Psoas muscle (tissue), 7 donors: ENCODE measurements at regions not wholly inside any gene's neighbourhood (a gene's known extent, or its start where the extent isn't known, plus 50 kb on each side); places are given as distances from the start of the nearest gene placed in this dataset.

Experiments used
- ATAC-seq, 4 donors: fragments of 200-7000 bp; cut with Tn5 transposase; one replicate each; pipeline ENCODE4 v1.9.1; 2020; ENCODE audit warnings: moderate library complexity in 3 of 4, mild to moderate bottlenecking in 2 of 4
- DNase-seq, 2 donors: peaks; one replicate each; pipeline ENCODE4 v3.0.0-alpha.2; 2020
- H3K27ac ChIP-seq: fragments of 200-600 bp; one replicate; pipeline ENCODE4 v1.8.0; 2022
- H3K27me3 ChIP-seq, 3 donors: fragments of 200-600 bp in 1 of 3; one replicate each; pipeline versions ENCODE4 v1.6.1 to v1.8.0; 2013 to 2022; ENCODE audit warnings: low read length in 2 of 3, mild to moderate bottlenecking in 2 of 3, moderate library complexity in 1 of 3; ENCODE audit not compliant: insufficient read depth in 3 of 3
- H3K36me3 ChIP-seq, 2 donors: fragments of 200-600 bp in 1 of 2; one replicate each; pipeline versions ENCODE4 v1.6.1 to v1.8.0; 2013 to 2022; ENCODE audit warnings: low read depth in 1 of 2, mild to moderate bottlenecking in 1 of 2, moderate library complexity in 1 of 2; ENCODE audit not compliant: insufficient read depth in 1 of 2
- H3K4me1 ChIP-seq: fragments of 200-600 bp; one replicate; pipeline ENCODE4 v1.8.0; 2022
- H3K4me3 ChIP-seq: fragments of 200-600 bp; one replicate; pipeline ENCODE4 v1.8.0; 2022; ENCODE audit warnings: mild to moderate bottlenecking
- H3K9me3 ChIP-seq: fragments of 200-600 bp; one replicate; pipeline ENCODE4 v1.8.0; 2022
- CTCF ChIP-seq: fragments of 200-600 bp; IDR thresholded peaks from one replicate; pipeline ENCODE4 v1.8.0; 2022; ENCODE audit warnings: antibody characterized with exemption
- WGBS, 3 donors: extraction: QIAGEN DNeasy Blood & Tissue Kit; methylation state at CpG; one replicate each; pipeline versions ENCODE4 v1.1.6 to v1.1.7; 2013; 5-methylcytosine and 5-hydroxymethylcytosine counted together
- intact Hi-C, 2 donors: fragments of 100-400 bp; cut with DNase I; formaldehyde crosslinking; loops; one replicate each; pipeline versions ENCODE4 v1.11.0 to v1.14.2; 2022
- donor health status: healthy with polysubstance abuse.
- donor health status: DM: no; HTN: no; CAD: no; lungs with moderate emphysema.
- donor health status: Bipolar disorder and iron deficiency.
- donor health status: healthy.
- donor health status: DM: yes; HTN: yes; CAD: no.
- donor health status: DM: no; HTN: no; CAD: no.
- donor health status: DM: yes; HTN: yes; CAD: no.

GRCh38 chr11:13836666-13837065 is 125.9 kb upstream of the SPON1 start:
- Histone ChIP-seq H3K4me3 (no peak overlapping the region), H3K27me3 (no peaks in the 10 kb centered on the region), H3K9me3 (no peaks in the 10 kb centered on the region), H3K27ac (no peak overlapping the region), H3K4me1 (no peaks in the 10 kb centered on the region), H3K36me3 (no peaks in the 10 kb centered on the region)
- ATAC-seq = no peak
- intact Hi-C loops = no loop called here
- DNase-seq = no peak
- 85 to 93% (median 91%) methylated on average over 2 of the region's 2 CpGs for WGBS, 3 donors
- no peak for TF ChIP-seq CTCF

GRCh38 chr11:13837286-13837685 is 125.2 kb upstream of the SPON1 start:
- intact Hi-C loops = no loop called here
- Histone ChIP-seq H3K9me3 (no peaks in the 10 kb centered on the region), H3K27me3 (no peaks in the 10 kb centered on the region), H3K4me3 (no peak overlapping the region), H3K4me1 (no peaks in the 10 kb centered on the region), H3K36me3 (no peaks in the 10 kb centered on the region), H3K27ac (no peak overlapping the region)
- ATAC-seq = no peak
- 56 to 85% (median 64%) methylated on average over 2 of the region's 2 CpGs for WGBS, 3 donors
- no peak for DNase-seq
- no peak for TF ChIP-seq CTCF

- Histone ChIP-seq H3K27me3 (no peaks in the 10 kb centered on the region), H3K27ac (no peak overlapping the region), H3K36me3 (no peaks in the 10 kb centered on the region), H3K4me1 (no peaks in the 10 kb centered on the region), H3K9me3 (no peaks in the 10 kb centered on the region), H3K4me3 (no peak overlapping the region)
- intact Hi-C loops = no loop called here
- ATAC-seq (no peak), DNase-seq (no peak)
- TF ChIP-seq CTCF = no peak
- 30 to 32% (median 31%) methylated on average over 3 of the region's 3 CpGs for WGBS, 3 donors
Observed at GRCh38 chr11:13841393-13841792, 121.1 kb upstream of the SPON1 start.

GRCh38 chr11:13848031-13848430 is 114.5 kb upstream of the SPON1 start:
- no peak overlapping the region for H3K27ac ChIP-seq
- H3K36me3 ChIP-seq = no peaks in the 10 kb centered on the region
- no peaks in the 10 kb centered on the region for H3K27me3 ChIP-seq
- intact Hi-C loops = no loop called here
- ATAC-seq = no peak
- TF ChIP-seq CTCF = no peak
- H3K9me3 ChIP-seq = no peaks in the 10 kb centered on the region
- H3K4me1 ChIP-seq = no peaks in the 10 kb centered on the region
- H3K4me3 ChIP-seq = no peak overlapping the region
- no peak for DNase-seq

GRCh38 chr11:13850231-13851005 is 112.1 kb upstream of the SPON1 start:
- intact Hi-C loops = no loop called here
- no peak for TF ChIP-seq CTCF
- no peaks in the 10 kb centered on the region for H3K27me3 ChIP-seq
- no peak for ATAC-seq
- H3K36me3 ChIP-seq = no peaks in the 10 kb centered on the region
- H3K4me1 ChIP-seq = no peaks in the 10 kb centered on the region
- H3K4me3 ChIP-seq = no peak overlapping the region
- no peak overlapping the region for H3K27ac ChIP-seq
- 33 to 44% (median 35%) methylated on average over 5 of the region's 5 CpGs for WGBS, 3 donors
- DNase-seq = no peak
- H3K9me3 ChIP-seq = no peaks in the 10 kb centered on the region
